GM12873 (cell line): ENCODE measurements at regions not wholly inside any gene's neighbourhood (a gene's known extent, or its start where the extent isn't known, plus 50 kb on each side); places are given as distances from the start of the nearest gene placed in this dataset.

ENCODE experiments used
- TF ChIP-seq, protein P1 (sequence below): IDR thresholded peaks from 2 replicates; pipeline ENCODE4 v1.5.1; 2012; ENCODE audit warnings: low read depth, mild to moderate bottlenecking, moderate library complexity, low read length, control low read depth; ENCODE audit not compliant: insufficient read depth; ENCODE audit errors: missing control alignments

DNA sequence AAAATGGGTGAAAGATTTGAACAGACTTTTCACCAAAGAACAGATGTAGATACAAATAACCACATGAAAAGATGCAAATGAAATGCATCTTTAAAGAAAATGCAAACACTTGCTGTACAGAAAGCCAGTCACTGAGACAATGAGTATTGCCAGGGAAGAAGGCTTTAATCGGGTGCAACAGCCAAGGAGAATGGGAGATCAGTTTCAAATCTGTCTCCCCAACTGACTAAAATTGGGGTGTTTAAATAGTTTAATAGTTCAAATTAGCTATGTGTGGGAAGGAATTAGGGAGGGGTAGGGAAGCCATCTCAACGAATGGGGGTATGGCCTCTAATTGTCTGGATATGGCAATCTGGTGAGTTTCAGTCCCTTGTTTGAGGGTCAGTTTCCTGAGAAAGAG lies 295.4 kb downstream of the PTTG2 start:
- TF ChIP-seq, protein P1, sequence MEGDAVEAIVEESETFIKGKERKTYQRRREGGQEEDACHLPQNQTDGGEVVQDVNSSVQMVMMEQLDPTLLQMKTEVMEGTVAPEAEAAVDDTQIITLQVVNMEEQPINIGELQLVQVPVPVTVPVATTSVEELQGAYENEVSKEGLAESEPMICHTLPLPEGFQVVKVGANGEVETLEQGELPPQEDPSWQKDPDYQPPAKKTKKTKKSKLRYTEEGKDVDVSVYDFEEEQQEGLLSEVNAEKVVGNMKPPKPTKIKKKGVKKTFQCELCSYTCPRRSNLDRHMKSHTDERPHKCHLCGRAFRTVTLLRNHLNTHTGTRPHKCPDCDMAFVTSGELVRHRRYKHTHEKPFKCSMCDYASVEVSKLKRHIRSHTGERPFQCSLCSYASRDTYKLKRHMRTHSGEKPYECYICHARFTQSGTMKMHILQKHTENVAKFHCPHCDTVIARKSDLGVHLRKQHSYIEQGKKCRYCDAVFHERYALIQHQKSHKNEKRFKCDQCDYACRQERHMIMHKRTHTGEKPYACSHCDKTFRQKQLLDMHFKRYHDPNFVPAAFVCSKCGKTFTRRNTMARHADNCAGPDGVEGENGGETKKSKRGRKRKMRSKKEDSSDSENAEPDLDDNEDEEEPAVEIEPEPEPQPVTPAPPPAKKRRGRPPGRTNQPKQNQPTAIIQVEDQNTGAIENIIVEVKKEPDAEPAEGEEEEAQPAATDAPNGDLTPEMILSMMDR, result no peak

GRCh38 chr4:38266616-38267015 lies 306.4 kb downstream of the PTTG2 start:
- TF ChIP-seq, protein P1, result no peak

GRCh38 chr4:38268108-38268820 lies 308.1 kb downstream of the PTTG2 start:
- TF ChIP-seq, protein P1, result no peak

GRCh38 chr4:38268837-38269236 lies 308.6 kb downstream of the PTTG2 start:
- TF ChIP-seq, protein P1, result no peak

DNA sequence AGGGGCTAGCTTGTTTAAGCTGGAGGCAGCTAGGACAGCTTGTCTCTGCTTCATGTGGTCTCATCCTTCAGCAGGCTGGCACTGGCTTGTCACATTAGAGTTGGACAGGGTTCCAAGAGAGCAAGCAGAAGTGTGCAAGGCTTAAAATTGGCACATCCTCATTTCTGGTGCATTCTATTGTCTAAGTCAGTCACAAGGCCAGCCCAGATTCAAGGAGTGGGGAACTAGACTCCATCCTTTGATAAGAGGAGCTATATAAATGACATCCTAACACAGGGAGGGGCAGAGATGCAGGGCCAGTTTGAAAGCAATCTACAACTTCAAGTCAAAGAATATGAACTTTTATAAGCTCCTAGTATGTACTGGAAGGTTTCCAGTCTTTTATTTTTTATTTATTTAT lies 313.2 kb downstream of the PTTG2 start:
- TF ChIP-seq, protein P1, result no peak

DNA sequence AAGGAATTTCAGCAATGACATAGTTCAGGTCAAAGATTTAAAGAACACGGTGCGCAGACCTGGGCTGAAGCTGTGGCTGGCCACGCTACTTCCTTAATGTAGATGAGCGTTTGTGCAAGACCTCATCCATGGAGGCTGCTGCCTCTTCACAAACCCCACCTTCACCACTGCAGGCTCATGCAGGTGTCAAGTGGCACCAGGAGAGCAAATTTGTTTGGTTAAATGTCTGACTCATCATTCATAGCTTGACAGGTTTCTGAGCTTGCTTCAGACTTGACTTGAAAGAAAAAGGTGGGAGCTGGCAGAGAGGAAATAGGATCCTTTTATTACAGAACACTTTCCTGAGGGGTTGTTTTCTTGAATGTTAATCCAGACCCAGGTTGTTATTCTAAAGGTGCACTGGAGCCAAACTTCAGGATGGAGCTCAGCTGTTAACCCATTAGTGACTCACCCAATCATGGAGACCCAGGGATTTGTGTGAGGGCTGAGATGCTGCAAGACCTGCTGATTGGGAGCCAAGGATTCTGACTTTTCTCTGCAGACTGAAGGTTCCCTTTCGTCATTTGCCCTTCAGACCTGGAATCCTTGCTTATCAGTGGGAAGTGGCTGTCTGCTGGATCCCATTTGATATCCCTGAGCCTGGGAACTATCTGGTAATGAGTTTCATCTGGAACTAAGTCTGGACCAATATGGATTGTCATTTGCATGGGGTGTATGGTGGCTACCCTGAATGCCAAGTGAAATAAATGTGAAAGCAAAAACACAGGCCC lies 315.3 kb downstream of the PTTG2 start:
- TF ChIP-seq, protein P1, result no peak

- TF ChIP-seq, protein P1, result no peak
These were observed 318.1 kb downstream of the PTTG2 start for GRCh38 chr4:38278255-38278654.
